ENCODE measurements at regions not wholly inside any gene's neighbourhood (a gene's known extent, or its start where the extent isn't known, plus 50 kb on each side); places are given as distances from the start of the nearest gene placed in this dataset.

GRCh38 chr2:65486282-65486681, 53.9 kb upstream of the SPRED2 start:
- no peaks in the 10 kb centered on the region for H3K27me3 ChIP-seq (ENCODE audit: insufficient read depth, poor library complexity, severe bottlenecking)
- no peak for DNase-seq (ENCODE audit: low read depth in 1 of 2, low spot score in 1 of 2)
- H3K27ac ChIP-seq (replicated peaks): no peak overlapping the region
- H3K4me3 ChIP-seq (replicated peaks; ENCODE audit: insufficient read depth, low read length): no peak overlapping the region
- TF ChIP-seq GABPA (IDR thresholded peaks at IDR 0.05; ENCODE audit: low read depth) (no peak), REST (IDR thresholded peaks at IDR 0.05; ENCODE audit: insufficient replicate concordance, low read depth) (no peak), POLR2AphosphoS5 (IDR thresholded peaks at IDR 0.05; ENCODE audit: low read depth) (no peak), SPI1 (IDR thresholded peaks at IDR 0.05; ENCODE audit: borderline replicate concordance, low read depth) (no peak)
- TF ChIP-seq, protein P1, sequence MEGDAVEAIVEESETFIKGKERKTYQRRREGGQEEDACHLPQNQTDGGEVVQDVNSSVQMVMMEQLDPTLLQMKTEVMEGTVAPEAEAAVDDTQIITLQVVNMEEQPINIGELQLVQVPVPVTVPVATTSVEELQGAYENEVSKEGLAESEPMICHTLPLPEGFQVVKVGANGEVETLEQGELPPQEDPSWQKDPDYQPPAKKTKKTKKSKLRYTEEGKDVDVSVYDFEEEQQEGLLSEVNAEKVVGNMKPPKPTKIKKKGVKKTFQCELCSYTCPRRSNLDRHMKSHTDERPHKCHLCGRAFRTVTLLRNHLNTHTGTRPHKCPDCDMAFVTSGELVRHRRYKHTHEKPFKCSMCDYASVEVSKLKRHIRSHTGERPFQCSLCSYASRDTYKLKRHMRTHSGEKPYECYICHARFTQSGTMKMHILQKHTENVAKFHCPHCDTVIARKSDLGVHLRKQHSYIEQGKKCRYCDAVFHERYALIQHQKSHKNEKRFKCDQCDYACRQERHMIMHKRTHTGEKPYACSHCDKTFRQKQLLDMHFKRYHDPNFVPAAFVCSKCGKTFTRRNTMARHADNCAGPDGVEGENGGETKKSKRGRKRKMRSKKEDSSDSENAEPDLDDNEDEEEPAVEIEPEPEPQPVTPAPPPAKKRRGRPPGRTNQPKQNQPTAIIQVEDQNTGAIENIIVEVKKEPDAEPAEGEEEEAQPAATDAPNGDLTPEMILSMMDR (IDR thresholded peaks at IDR 0.05; ENCODE audit: insufficient read depth, low read length): no peak

GRCh38 chr2:65485839-65486238, 53.4 kb upstream of the SPRED2 start:
- no peak overlapping the region for H3K27ac ChIP-seq (replicated peaks)

GRCh38 chr2:65483763-65484162, 51.4 kb upstream of the SPRED2 start:
- no peak overlapping the region for H3K4me3 ChIP-seq (replicated peaks; ENCODE audit: insufficient read depth, low read length)
- H3K27me3 ChIP-seq (ENCODE audit: insufficient read depth, poor library complexity, severe bottlenecking): no peaks in the 10 kb centered on the region
- H3K27ac ChIP-seq (replicated peaks): no peak overlapping the region
- DNase-seq (ENCODE audit: low read depth in 1 of 2, low spot score in 1 of 2): no peak
- TF ChIP-seq POLR2AphosphoS5 (IDR thresholded peaks at IDR 0.05; ENCODE audit: low read depth) (no peak), SPI1 (IDR thresholded peaks at IDR 0.05; ENCODE audit: borderline replicate concordance, low read depth) (no peak), REST (IDR thresholded peaks at IDR 0.05; ENCODE audit: insufficient replicate concordance, low read depth) (no peak), GABPA (IDR thresholded peaks at IDR 0.05; ENCODE audit: low read depth) (no peak)
- TF ChIP-seq, protein P1 (IDR thresholded peaks at IDR 0.05; ENCODE audit: insufficient read depth, low read length): no peak

More at GRCh38 chr2:65485839-65486238, 53.4 kb upstream of the SPRED2 start:
- no peak for DNase-seq (ENCODE audit: low read depth in 1 of 2, low spot score in 1 of 2)
- TF ChIP-seq REST (IDR thresholded peaks at IDR 0.05; ENCODE audit: insufficient replicate concordance, low read depth): no peak
- TF ChIP-seq GABPA (IDR thresholded peaks at IDR 0.05; ENCODE audit: low read depth): no peak
- TF ChIP-seq POLR2AphosphoS5 (IDR thresholded peaks at IDR 0.05; ENCODE audit: low read depth): no peak
- TF ChIP-seq SPI1 (IDR thresholded peaks at IDR 0.05; ENCODE audit: borderline replicate concordance, low read depth): no peak
- TF ChIP-seq, protein P1 (IDR thresholded peaks at IDR 0.05; ENCODE audit: insufficient read depth, low read length): no peak
- Histone ChIP-seq H3K27me3 (ENCODE audit: insufficient read depth, poor library complexity, severe bottlenecking) (no peaks in the 10 kb centered on the region), H3K4me3 (replicated peaks; ENCODE audit: insufficient read depth, low read length) (no peak overlapping the region)

Data from HL-60 (cell line).